Keratinocyte (primary cell): ENCODE measurements at regions not wholly inside any gene's neighbourhood (a gene's known extent, or its start where the extent isn't known, plus 50 kb on each side); places are given as distances from the start of the nearest gene placed in this dataset.

Experiments
- DNase-seq: peaks from one replicate; pipeline ENCODE4 v3.0.0-alpha.2; 2011; ENCODE audit warnings: low read depth, missing footprints, low spot score
- FAIRE-seq: peaks from 2 replicates; lab custom pipeline; 2011; peaks lifted over from hg19 to GRCh38; lab: Jason Lieb, UNC
- H2AFZ ChIP-seq: 2 replicates; pipeline ENCODE4 v1.6.0; 2012; ENCODE audit warnings: low read length, control low read depth, inconsistent platforms; ENCODE audit not compliant: control insufficient read depth
- H3K27ac ChIP-seq: 2 replicates; pipeline ENCODE4 v1.5.1; 2011; ENCODE audit warnings: low read length; ENCODE audit not compliant: control insufficient read depth, insufficient read depth
- H3K27me3 ChIP-seq: 3 replicates; pipeline ENCODE4 v1.6.0; 2011; ENCODE audit warnings: low read length; ENCODE audit not compliant: control insufficient read depth, insufficient read depth; ENCODE audit errors: extremely low read depth
- H3K36me3 ChIP-seq, 2 experiments: 2 replicates in 1 of 2; 3 replicates in 1 of 2; pipeline ENCODE4 v1.5.1; 2011; ENCODE audit warnings: low read length in 2 of 2, mild to moderate bottlenecking in 1 of 2; ENCODE audit not compliant: control insufficient read depth in 2 of 2, insufficient read depth in 2 of 2; ENCODE audit errors: extremely low read depth in 1 of 2
- H3K4me1 ChIP-seq: 3 replicates; pipeline ENCODE4 v1.5.1; 2011; ENCODE audit warnings: low read length; ENCODE audit not compliant: control insufficient read depth, insufficient read depth; ENCODE audit errors: extremely low read depth
- H3K4me2 ChIP-seq: 3 replicates; pipeline ENCODE4 v1.6.0; 2011; ENCODE audit warnings: low read depth, low read length; ENCODE audit not compliant: control insufficient read depth, insufficient read depth; ENCODE audit errors: extremely low read depth
- H3K4me3 ChIP-seq, 3 experiments: fragments of 200-600 bp in 1 of 3; sonication (generic) in 1 of 3; 2 replicates in 2 of 3; 3 replicates in 1 of 3; pipeline ENCODE4 v1.5.1; 2011 to 2016; ENCODE audit warnings: low read length in 3 of 3, mild to moderate bottlenecking in 3 of 3, control low read depth in 2 of 3, inconsistent platforms in 1 of 3, low read depth in 1 of 3, mixed read lengths in 1 of 3, mixed run types in 1 of 3, moderate library complexity in 1 of 3; ENCODE audit not compliant: control insufficient read depth in 2 of 3, insufficient read depth in 2 of 3; ENCODE audit errors: extremely low read depth in 1 of 3
- H3K79me2 ChIP-seq: 2 replicates; pipeline ENCODE4 v1.6.0; 2012; ENCODE audit warnings: low read length; ENCODE audit not compliant: control insufficient read depth, insufficient read depth
- H3K9ac ChIP-seq: 3 replicates; pipeline ENCODE4 v1.6.0; 2011; ENCODE audit warnings: low read length; ENCODE audit not compliant: control insufficient read depth, insufficient read depth; ENCODE audit errors: extremely low read depth
- H3K9me1 ChIP-seq: 3 replicates; pipeline ENCODE4 v1.6.0; 2011; ENCODE audit warnings: low read length; ENCODE audit not compliant: control insufficient read depth, insufficient read depth; ENCODE audit errors: extremely low read depth
- H3K9me3 ChIP-seq: 2 replicates; pipeline ENCODE4 v1.5.1; 2012; ENCODE audit warnings: low read depth, low read length; ENCODE audit not compliant: control insufficient read depth
- H4K20me1 ChIP-seq: 3 replicates; pipeline ENCODE4 v1.6.0; 2011; ENCODE audit warnings: low read length; ENCODE audit not compliant: control insufficient read depth, insufficient read depth; ENCODE audit errors: extremely low read depth
- EZH2 ChIP-seq: IDR thresholded peaks from one replicate; pipeline ENCODE4 v1.6.1; 2012; ENCODE audit warnings: inconsistent platforms, mild to moderate bottlenecking, low read length, moderate library complexity
- dilution Hi-C: fragments of 300-500 bp; cut with MboI; formaldehyde crosslinking; loops from one replicate; pipeline ENCODE4 v1.7.0; 2020; ENCODE audit warnings: low sequenced_read_pairs; ENCODE audit not compliant: extremely low pct_ligation_motif_present
- TF ChIP-seq, protein P1 (sequence below), 3 experiments: IDR thresholded peaks in 1 of 3; conservative IDR thresholded peaks in 1 of 3; optimal IDR thresholded peaks in 1 of 3; 2 replicates in 2 of 3; 3 replicates in 1 of 3; pipeline versions ENCODE3 to v1.5.1; 2011; ENCODE audit warnings: low read length in 3 of 3, mild to moderate bottlenecking in 3 of 3, moderate library complexity in 2 of 3, control low read depth in 1 of 3, inconsistent platforms in 1 of 3; ENCODE audit not compliant: insufficient read depth in 2 of 3; ENCODE audit errors: extremely low read depth in 1 of 3

- Histone ChIP-seq H3K9me3 (no peaks in the 10 kb centered on the region), H3K36me3 (no peaks in the 10 kb centered on the region), H3K4me3 (no peak overlapping the region), H3K27me3 (no peaks in the 10 kb centered on the region), H3K27ac (no peak overlapping the region), H3K4me2 (no peak overlapping the region), H3K4me1 (peaks cover 5% of the 10 kb centered on the region), H2AFZ (no peak overlapping the region), H3K9ac (no peak overlapping the region), H4K20me1 (no peaks in the 10 kb centered on the region), H3K9me1 (no peaks in the 10 kb centered on the region), H3K79me2 (no peaks in the 10 kb centered on the region)
- TF ChIP-seq, protein P1, sequence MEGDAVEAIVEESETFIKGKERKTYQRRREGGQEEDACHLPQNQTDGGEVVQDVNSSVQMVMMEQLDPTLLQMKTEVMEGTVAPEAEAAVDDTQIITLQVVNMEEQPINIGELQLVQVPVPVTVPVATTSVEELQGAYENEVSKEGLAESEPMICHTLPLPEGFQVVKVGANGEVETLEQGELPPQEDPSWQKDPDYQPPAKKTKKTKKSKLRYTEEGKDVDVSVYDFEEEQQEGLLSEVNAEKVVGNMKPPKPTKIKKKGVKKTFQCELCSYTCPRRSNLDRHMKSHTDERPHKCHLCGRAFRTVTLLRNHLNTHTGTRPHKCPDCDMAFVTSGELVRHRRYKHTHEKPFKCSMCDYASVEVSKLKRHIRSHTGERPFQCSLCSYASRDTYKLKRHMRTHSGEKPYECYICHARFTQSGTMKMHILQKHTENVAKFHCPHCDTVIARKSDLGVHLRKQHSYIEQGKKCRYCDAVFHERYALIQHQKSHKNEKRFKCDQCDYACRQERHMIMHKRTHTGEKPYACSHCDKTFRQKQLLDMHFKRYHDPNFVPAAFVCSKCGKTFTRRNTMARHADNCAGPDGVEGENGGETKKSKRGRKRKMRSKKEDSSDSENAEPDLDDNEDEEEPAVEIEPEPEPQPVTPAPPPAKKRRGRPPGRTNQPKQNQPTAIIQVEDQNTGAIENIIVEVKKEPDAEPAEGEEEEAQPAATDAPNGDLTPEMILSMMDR (optimal IDR thresholded peaks at IDR 0.05 in 1 of 3, IDR thresholded peaks at IDR 0.05 in 1 of 3, conservative IDR thresholded peaks at IDR 0.05 in 1 of 3; ENCODE audit: extremely low read depth in 1 of 3, insufficient read depth in 2 of 3, low read length in 3 of 3), result peak; percentile 61 to 90 (median 87)
- TF ChIP-seq EZH2, result no peak
- DNase-seq, result no peak
- dilution Hi-C loops, result no loop called here
- peak; percentile 95 for FAIRE-seq
These were observed 550.5 kb upstream of the MARCKS start for GRCh38 chr6:113306552-113307145.

- Histone ChIP-seq H3K9ac (no peak overlapping the region), H3K4me2 (no peak overlapping the region), H2AFZ (no peak overlapping the region), H3K4me1 (peaks cover 3% of the 10 kb centered on the region), H3K27ac (no peak overlapping the region), H3K36me3 (no peaks in the 10 kb centered on the region), H4K20me1 (no peaks in the 10 kb centered on the region), H3K9me3 (no peaks in the 10 kb centered on the region), H3K4me3 (no peak overlapping the region), H3K9me1 (no peaks in the 10 kb centered on the region), H3K79me2 (no peaks in the 10 kb centered on the region), H3K27me3 (no peaks in the 10 kb centered on the region)
- TF ChIP-seq, protein P1 (optimal IDR thresholded peaks at IDR 0.05 in 1 of 3, IDR thresholded peaks at IDR 0.05 in 1 of 3, conservative IDR thresholded peaks at IDR 0.05 in 1 of 3; ENCODE audit: extremely low read depth in 1 of 3, insufficient read depth in 2 of 3, low read length in 3 of 3), result no peak
- no peak for TF ChIP-seq EZH2
- FAIRE-seq (no peak), DNase-seq (no peak)
- dilution Hi-C loops, result no loop called here
These were observed 548.9 kb upstream of the MARCKS start for GRCh38 chr6:113308266-113308665.
